ENCODE measurements at regions not wholly inside any gene's neighbourhood (a gene's known extent, or its start where the extent isn't known, plus 50 kb on each side); places are given as distances from the start of the nearest gene placed in this dataset.

DNA sequence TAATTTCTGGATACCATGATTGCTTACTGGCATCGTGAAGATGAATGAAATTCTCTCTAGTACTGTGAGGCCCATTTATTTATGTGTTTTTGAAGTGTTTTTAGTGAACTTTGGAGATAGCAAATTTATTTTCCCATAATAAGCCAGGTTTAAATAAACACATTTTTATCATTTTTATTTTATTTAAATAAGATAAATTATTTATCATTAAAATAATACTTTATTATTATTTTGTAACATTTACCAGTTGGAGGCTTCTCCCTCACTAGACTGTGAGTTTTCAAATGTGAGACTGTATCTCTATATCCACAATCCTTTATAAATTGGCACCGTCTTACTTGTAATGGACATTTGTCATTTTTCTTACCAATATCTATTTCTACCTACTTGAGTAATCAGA, 351.7 kb downstream of the METTL15 start:
- Histone ChIP-seq H2AFZ (ENCODE audit: insufficient read depth, low read depth, low read length, poor library complexity, severe bottlenecking) (no peak overlapping the region), H3K4me1 (ENCODE audit: control insufficient read depth in 2 of 2, insufficient read depth in 2 of 2, low read length in 2 of 2) (no peaks in the 10 kb centered on the region), H3K9ac (ENCODE audit: low read length) (no peak overlapping the region), H3K27me3 (replicated peaks in 1 of 4; ENCODE audit: control extremely low read depth in 1 of 4, control insufficient read depth in 3 of 4, insufficient read depth in 4 of 4, low read length in 3 of 4) (no peaks in the 10 kb centered on the region), H3K9me3 (ENCODE audit: control extremely low read depth in 1 of 3, control insufficient read depth in 2 of 3, insufficient read depth in 1 of 3, low read length in 2 of 3) (peaks cover 0 to 2% (median 0%) of the 10 kb centered on the region in 3 donors), H3K36me3 (replicated peaks in 1 of 2; ENCODE audit: control extremely low read depth in 1 of 2, control insufficient read depth in 1 of 2, extremely low read depth in 1 of 2, insufficient read depth in 2 of 2, low read length in 1 of 2) (no peaks in the 10 kb centered on the region), H3K4me2 (replicated peaks; ENCODE audit: low read depth, low read length, poor library complexity, severe bottlenecking) (no peak overlapping the region), H4K20me1 (ENCODE audit: control insufficient read depth, insufficient read depth, low read length, poor library complexity, severe bottlenecking) (no peaks in the 10 kb centered on the region), H3K79me2 (ENCODE audit: control insufficient read depth, insufficient read depth, low read length) (no peaks in the 10 kb centered on the region), H3K27ac (ENCODE audit: low read length in 2 of 2) (no peak overlapping the region), H3K4me3 (ENCODE audit: control extremely low read depth in 1 of 5, extremely low read depth in 1 of 5, insufficient read depth in 1 of 5, low read depth in 2 of 5, low read length in 4 of 5) (no peak overlapping the region)
- Mint-ChIP-seq H3K4me1 (no peaks in the 10 kb centered on the region), H3K27ac (no peak overlapping the region), H3K9me3 (ENCODE audit: insufficient read depth) (no peaks in the 10 kb centered on the region), H3K4me3 (no peak overlapping the region), H3K27me3 (no peaks in the 10 kb centered on the region)
- TF ChIP-seq, protein P1, sequence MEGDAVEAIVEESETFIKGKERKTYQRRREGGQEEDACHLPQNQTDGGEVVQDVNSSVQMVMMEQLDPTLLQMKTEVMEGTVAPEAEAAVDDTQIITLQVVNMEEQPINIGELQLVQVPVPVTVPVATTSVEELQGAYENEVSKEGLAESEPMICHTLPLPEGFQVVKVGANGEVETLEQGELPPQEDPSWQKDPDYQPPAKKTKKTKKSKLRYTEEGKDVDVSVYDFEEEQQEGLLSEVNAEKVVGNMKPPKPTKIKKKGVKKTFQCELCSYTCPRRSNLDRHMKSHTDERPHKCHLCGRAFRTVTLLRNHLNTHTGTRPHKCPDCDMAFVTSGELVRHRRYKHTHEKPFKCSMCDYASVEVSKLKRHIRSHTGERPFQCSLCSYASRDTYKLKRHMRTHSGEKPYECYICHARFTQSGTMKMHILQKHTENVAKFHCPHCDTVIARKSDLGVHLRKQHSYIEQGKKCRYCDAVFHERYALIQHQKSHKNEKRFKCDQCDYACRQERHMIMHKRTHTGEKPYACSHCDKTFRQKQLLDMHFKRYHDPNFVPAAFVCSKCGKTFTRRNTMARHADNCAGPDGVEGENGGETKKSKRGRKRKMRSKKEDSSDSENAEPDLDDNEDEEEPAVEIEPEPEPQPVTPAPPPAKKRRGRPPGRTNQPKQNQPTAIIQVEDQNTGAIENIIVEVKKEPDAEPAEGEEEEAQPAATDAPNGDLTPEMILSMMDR (IDR thresholded peaks at IDR 0.05) = no peak
- no peak for TF ChIP-seq EZH2 (IDR thresholded peaks at IDR 0.05; ENCODE audit: borderline replicate concordance, insufficient read depth, low read depth, low read length, poor library complexity, severe bottlenecking)
- ATAC-seq (ENCODE audit: low read depth) (no peak), DNase-seq (no peak)
- POLR2A ChIA-PET = no interaction called here
- no CpG with 5 or more reads among the region's 2 CpGs for WGBS (ENCODE audit: insufficient coverage)
- CTCF ChIA-PET = no interaction called here
- intact Hi-C loops (cut with micrococcal nuclease) = no loop called here

DNA sequence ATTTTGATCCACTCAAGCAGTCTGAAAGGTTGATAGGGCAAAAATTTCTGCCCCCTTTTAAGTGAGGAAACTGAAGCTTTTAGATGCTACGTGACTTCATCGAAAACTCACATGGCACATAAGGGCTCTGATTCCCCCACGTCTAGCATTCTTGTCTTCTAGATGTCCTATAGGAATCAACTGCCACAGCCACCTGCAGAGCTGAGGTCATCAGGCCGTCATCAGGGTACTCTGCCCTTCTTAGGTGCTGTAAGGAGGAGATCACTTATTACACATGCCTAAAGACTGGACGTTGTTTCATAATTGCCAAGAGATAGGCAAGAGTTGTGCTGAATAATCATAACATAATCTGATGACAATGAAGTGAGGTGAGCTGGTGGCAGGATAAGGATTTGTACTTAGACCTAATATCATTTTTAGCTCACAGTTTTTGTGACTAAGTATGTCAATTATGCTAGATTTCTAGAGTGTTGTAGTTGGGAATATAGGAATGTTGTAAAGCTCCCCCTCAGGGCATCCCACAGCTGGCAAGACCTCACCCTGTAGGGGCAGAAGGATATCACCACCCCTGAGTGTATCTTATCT, 349.4 kb downstream of the METTL15 start:
- no peak overlapping the region for H3K9ac ChIP-seq (ENCODE audit: low read length)
- intact Hi-C loops (cut with micrococcal nuclease) = no loop called here
- H3K36me3 ChIP-seq (replicated peaks in 1 of 2; ENCODE audit: control extremely low read depth in 1 of 2, control insufficient read depth in 1 of 2, extremely low read depth in 1 of 2, insufficient read depth in 2 of 2, low read length in 1 of 2) = no peaks in the 10 kb centered on the region
- no peak for TF ChIP-seq EZH2 (IDR thresholded peaks at IDR 0.05; ENCODE audit: borderline replicate concordance, insufficient read depth, low read depth, low read length, poor library complexity, severe bottlenecking)
- TF ChIP-seq, protein P1 (IDR thresholded peaks at IDR 0.05) = no peak
- H3K4me3 Mint-ChIP-seq = no peak overlapping the region
- no peak for ATAC-seq (ENCODE audit: low read depth)
- no peaks in the 10 kb centered on the region for H3K4me1 Mint-ChIP-seq
- no peaks in the 10 kb centered on the region for H3K79me2 ChIP-seq (ENCODE audit: control insufficient read depth, insufficient read depth, low read length)
- H3K27ac Mint-ChIP-seq = no peak overlapping the region
- no CpG with 5 or more reads among the region's 5 CpGs for WGBS (ENCODE audit: insufficient coverage)
- no peaks in the 10 kb centered on the region for H3K27me3 ChIP-seq (replicated peaks in 1 of 4; ENCODE audit: control extremely low read depth in 1 of 4, control insufficient read depth in 3 of 4, insufficient read depth in 4 of 4, low read length in 3 of 4)
- no peaks in the 10 kb centered on the region for H3K27me3 Mint-ChIP-seq
- no peaks in the 10 kb centered on the region for H3K9me3 ChIP-seq (ENCODE audit: control extremely low read depth in 1 of 3, control insufficient read depth in 2 of 3, insufficient read depth in 1 of 3, low read length in 2 of 3)
- CTCF ChIA-PET = no interaction called here
- H3K9me3 Mint-ChIP-seq (ENCODE audit: insufficient read depth) = no peaks in the 10 kb centered on the region
- no peak overlapping the region for H2AFZ ChIP-seq (ENCODE audit: insufficient read depth, low read depth, low read length, poor library complexity, severe bottlenecking)
- POLR2A ChIA-PET = no interaction called here
- no peaks in the 10 kb centered on the region for H4K20me1 ChIP-seq (ENCODE audit: control insufficient read depth, insufficient read depth, low read length, poor library complexity, severe bottlenecking)
- H3K4me3 ChIP-seq (ENCODE audit: control extremely low read depth in 1 of 5, extremely low read depth in 1 of 5, insufficient read depth in 1 of 5, low read depth in 2 of 5, low read length in 4 of 5) = no peak overlapping the region
- DNase-seq = no peak
- H3K27ac ChIP-seq (ENCODE audit: low read length in 2 of 2) = no peak overlapping the region
- no peaks in the 10 kb centered on the region for H3K4me1 ChIP-seq (ENCODE audit: control insufficient read depth in 2 of 2, insufficient read depth in 2 of 2, low read length in 2 of 2)
- no peak overlapping the region for H3K4me2 ChIP-seq (replicated peaks; ENCODE audit: low read depth, low read length, poor library complexity, severe bottlenecking)

Measured in B cell (primary cell).